H1 (cell line): ENCODE measurements at regions not wholly inside any gene's neighbourhood (a gene's known extent, or its start where the extent isn't known, plus 50 kb on each side); places are given as distances from the start of the nearest gene placed in this dataset.

ENCODE experiments used
- ASH2L ChIP-seq: fragments of 200-600, 300-600 bp; sonication (generic); IDR thresholded peaks from one replicate; pipeline ENCODE4 v1.7.1; 2017; ENCODE audit warnings: low read length
- FOSL1 ChIP-seq: IDR thresholded peaks from 2 replicates; pipeline ENCODE4 v1.6.1; 2011; ENCODE audit warnings: mild to moderate bottlenecking, low read depth, low read length, moderate library complexity; ENCODE audit not compliant: insufficient read depth
- GTF2F1 ChIP-seq: IDR thresholded peaks from 2 replicates; pipeline ENCODE4 v1.6.1; 2012; ENCODE audit warnings: low read depth, low read length, improper control_type of control experiment, borderline replicate concordance
- JUN ChIP-seq: IDR thresholded peaks from 2 replicates; pipeline ENCODE4 v1.6.1; 2011; ENCODE audit warnings: low read depth, mild to moderate bottlenecking, improper control_type of control experiment, low read length
- NANOG ChIP-seq: IDR thresholded peaks from 2 replicates; pipeline ENCODE4 v1.6.1; 2011; ENCODE audit warnings: low read length, low read depth, mild to moderate bottlenecking, inconsistent platforms; ENCODE audit not compliant: insufficient read depth, poor library complexity, severe bottlenecking
- POLR2AphosphoS5 ChIP-seq: IDR thresholded peaks from 2 replicates; pipeline ENCODE4 v1.6.1; 2011; ENCODE audit warnings: low read depth, low read length
- SRF ChIP-seq: IDR thresholded peaks from 2 replicates; pipeline ENCODE4 v1.6.1; 2011; ENCODE audit warnings: mild to moderate bottlenecking, low read depth, low read length, moderate library complexity
- TF ChIP-seq, protein P1 (sequence below): fragments of 300-600 bp; sonication (generic); IDR thresholded peaks from 2 replicates; pipeline ENCODE4 v1.7.1; 2012; ENCODE audit warnings: low read length, moderate library complexity, mild to moderate bottlenecking, inconsistent platforms; ENCODE audit not compliant: insufficient replicate concordance

DNA sequence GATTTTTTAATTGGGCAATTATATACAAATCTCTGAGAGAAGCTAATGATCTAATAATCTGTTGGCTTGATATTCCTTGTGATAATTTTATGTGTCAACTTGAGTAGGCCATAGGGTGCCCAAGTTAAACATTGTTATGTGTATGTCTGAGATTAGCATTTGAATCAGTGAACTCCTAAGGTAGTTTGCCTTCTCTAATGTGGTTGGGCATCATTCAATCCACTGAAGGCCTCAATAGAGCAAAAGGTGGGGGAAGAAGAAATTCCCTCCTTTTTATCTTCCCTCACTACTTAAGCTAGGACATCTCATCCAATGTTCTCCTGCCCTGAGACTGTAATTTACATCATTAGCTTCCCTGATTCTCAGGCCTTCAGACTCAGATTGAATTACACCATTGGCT is 394.5 kb downstream of the LMO4 start (continued):
- TF ChIP-seq, protein P1, sequence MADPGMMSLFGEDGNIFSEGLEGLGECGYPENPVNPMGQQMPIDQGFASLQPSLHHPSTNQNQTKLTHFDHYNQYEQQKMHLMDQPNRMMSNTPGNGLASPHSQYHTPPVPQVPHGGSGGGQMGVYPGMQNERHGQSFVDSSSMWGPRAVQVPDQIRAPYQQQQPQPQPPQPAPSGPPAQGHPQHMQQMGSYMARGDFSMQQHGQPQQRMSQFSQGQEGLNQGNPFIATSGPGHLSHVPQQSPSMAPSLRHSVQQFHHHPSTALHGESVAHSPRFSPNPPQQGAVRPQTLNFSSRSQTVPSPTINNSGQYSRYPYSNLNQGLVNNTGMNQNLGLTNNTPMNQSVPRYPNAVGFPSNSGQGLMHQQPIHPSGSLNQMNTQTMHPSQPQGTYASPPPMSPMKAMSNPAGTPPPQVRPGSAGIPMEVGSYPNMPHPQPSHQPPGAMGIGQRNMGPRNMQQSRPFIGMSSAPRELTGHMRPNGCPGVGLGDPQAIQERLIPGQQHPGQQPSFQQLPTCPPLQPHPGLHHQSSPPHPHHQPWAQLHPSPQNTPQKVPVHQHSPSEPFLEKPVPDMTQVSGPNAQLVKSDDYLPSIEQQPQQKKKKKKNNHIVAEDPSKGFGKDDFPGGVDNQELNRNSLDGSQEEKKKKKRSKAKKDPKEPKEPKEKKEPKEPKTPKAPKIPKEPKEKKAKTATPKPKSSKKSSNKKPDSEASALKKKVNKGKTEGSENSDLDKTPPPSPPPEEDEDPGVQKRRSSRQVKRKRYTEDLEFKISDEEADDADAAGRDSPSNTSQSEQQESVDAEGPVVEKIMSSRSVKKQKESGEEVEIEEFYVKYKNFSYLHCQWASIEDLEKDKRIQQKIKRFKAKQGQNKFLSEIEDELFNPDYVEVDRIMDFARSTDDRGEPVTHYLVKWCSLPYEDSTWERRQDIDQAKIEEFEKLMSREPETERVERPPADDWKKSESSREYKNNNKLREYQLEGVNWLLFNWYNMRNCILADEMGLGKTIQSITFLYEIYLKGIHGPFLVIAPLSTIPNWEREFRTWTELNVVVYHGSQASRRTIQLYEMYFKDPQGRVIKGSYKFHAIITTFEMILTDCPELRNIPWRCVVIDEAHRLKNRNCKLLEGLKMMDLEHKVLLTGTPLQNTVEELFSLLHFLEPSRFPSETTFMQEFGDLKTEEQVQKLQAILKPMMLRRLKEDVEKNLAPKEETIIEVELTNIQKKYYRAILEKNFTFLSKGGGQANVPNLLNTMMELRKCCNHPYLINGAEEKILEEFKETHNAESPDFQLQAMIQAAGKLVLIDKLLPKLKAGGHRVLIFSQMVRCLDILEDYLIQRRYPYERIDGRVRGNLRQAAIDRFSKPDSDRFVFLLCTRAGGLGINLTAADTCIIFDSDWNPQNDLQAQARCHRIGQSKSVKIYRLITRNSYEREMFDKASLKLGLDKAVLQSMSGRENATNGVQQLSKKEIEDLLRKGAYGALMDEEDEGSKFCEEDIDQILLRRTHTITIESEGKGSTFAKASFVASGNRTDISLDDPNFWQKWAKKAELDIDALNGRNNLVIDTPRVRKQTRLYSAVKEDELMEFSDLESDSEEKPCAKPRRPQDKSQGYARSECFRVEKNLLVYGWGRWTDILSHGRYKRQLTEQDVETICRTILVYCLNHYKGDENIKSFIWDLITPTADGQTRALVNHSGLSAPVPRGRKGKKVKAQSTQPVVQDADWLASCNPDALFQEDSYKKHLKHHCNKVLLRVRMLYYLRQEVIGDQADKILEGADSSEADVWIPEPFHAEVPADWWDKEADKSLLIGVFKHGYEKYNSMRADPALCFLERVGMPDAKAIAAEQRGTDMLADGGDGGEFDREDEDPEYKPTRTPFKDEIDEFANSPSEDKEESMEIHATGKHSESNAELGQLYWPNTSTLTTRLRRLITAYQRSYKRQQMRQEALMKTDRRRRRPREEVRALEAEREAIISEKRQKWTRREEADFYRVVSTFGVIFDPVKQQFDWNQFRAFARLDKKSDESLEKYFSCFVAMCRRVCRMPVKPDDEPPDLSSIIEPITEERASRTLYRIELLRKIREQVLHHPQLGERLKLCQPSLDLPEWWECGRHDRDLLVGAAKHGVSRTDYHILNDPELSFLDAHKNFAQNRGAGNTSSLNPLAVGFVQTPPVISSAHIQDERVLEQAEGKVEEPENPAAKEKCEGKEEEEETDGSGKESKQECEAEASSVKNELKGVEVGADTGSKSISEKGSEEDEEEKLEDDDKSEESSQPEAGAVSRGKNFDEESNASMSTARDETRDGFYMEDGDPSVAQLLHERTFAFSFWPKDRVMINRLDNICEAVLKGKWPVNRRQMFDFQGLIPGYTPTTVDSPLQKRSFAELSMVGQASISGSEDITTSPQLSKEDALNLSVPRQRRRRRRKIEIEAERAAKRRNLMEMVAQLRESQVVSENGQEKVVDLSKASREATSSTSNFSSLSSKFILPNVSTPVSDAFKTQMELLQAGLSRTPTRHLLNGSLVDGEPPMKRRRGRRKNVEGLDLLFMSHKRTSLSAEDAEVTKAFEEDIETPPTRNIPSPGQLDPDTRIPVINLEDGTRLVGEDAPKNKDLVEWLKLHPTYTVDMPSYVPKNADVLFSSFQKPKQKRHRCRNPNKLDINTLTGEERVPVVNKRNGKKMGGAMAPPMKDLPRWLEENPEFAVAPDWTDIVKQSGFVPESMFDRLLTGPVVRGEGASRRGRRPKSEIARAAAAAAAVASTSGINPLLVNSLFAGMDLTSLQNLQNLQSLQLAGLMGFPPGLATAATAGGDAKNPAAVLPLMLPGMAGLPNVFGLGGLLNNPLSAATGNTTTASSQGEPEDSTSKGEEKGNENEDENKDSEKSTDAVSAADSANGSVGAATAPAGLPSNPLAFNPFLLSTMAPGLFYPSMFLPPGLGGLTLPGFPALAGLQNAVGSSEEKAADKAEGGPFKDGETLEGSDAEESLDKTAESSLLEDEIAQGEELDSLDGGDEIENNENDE = no peak
- TF ChIP-seq POLR2AphosphoS5 (no peak), FOSL1 (no peak), JUN (no peak), ASH2L (no peak), SRF (no peak), GTF2F1 (no peak), NANOG (peak; percentile 58)
- TF ChIP-seq, all 59 proteins: peak for 4
